Mammary epithelial cell (primary cell): ENCODE measurements at regions not wholly inside any gene's neighbourhood (a gene's known extent, or its start where the extent isn't known, plus 50 kb on each side); places are given as distances from the start of the nearest gene placed in this dataset.

Experiments used
- EZH2 ChIP-seq: IDR thresholded peaks from 2 replicates; pipeline ENCODE4 v1.6.1; 2012; ENCODE audit warnings: low read length, inconsistent platforms, borderline replicate concordance
- TF ChIP-seq, protein P1 (sequence below), 2 donors: IDR thresholded peaks in 1 of 2; conservative IDR thresholded peaks in 1 of 2; 2 replicates each; pipeline ENCODE4 v1.5.1; 2011 to 2012; ENCODE audit warnings: inconsistent platforms in 2 of 2, low read length in 2 of 2, mild to moderate bottlenecking in 2 of 2, control low read depth in 1 of 2, low read depth in 1 of 2; ENCODE audit not compliant: insufficient read depth in 1 of 2; ENCODE audit errors: extremely low read depth in 1 of 2

DNA sequence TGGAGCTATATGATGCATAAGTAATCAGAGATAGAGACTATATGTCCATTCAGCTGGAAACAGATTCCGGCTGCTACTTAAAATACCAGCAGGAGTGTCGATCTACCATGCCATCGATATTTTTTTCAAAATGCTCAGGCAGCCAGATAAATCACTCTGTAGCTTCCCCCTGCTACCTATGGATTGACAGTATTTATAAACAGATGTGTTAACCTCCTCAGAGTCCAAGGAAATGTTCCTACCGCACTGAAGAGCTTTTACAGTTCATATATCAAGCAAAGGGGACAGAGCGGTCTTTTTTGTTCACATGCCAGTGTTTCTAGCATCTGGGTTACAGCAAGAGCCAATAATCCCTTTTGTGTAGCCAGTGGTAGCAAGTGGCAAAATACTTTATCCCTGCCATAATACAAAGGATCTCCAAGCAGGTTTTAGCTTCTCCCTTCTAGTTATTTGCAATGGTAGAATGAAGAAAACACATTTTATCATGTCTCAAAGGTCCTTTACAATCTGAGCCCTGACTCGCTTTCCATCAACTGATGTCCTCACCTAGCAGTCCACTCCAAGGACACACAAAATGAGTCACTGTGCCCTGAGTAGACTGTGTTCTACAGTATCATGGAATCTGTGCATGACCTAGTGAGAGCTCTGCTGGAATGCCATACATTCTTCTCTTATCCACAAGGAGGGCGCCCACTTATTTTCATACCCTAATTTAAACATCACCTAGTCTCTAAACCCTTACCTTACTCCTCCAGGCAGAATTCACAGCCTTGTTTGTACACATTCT is 507.0 kb downstream of the TBL1XR1 start:
- TF ChIP-seq, protein P1, sequence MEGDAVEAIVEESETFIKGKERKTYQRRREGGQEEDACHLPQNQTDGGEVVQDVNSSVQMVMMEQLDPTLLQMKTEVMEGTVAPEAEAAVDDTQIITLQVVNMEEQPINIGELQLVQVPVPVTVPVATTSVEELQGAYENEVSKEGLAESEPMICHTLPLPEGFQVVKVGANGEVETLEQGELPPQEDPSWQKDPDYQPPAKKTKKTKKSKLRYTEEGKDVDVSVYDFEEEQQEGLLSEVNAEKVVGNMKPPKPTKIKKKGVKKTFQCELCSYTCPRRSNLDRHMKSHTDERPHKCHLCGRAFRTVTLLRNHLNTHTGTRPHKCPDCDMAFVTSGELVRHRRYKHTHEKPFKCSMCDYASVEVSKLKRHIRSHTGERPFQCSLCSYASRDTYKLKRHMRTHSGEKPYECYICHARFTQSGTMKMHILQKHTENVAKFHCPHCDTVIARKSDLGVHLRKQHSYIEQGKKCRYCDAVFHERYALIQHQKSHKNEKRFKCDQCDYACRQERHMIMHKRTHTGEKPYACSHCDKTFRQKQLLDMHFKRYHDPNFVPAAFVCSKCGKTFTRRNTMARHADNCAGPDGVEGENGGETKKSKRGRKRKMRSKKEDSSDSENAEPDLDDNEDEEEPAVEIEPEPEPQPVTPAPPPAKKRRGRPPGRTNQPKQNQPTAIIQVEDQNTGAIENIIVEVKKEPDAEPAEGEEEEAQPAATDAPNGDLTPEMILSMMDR (conservative IDR thresholded peaks at IDR 0.05 in 1 of 2, IDR thresholded peaks at IDR 0.05 in 1 of 2; ENCODE audit: extremely low read depth in 1 of 2, insufficient read depth in 1 of 2, low read depth in 1 of 2, low read length in 2 of 2): no peak
- no peak for TF ChIP-seq EZH2
